GM10266 (cell line): ENCODE measurements at regions not wholly inside any gene's neighbourhood (a gene's known extent, or its start where the extent isn't known, plus 50 kb on each side); places are given as distances from the start of the nearest gene placed in this dataset.

Source experiments
- DNase-seq: peaks from one replicate; pipeline ENCODE4 v3.0.0; 2012; ENCODE audit errors: extremely low spot score
- CTCF ChIP-seq: IDR thresholded peaks from 2 replicates; pipeline ENCODE4 v1.5.1; 2012; ENCODE audit warnings: mild to moderate bottlenecking, low read depth; ENCODE audit not compliant: control insufficient read depth, insufficient read depth; ENCODE audit errors: missing control alignments

- no peak for DNase-seq
- no peak for TF ChIP-seq CTCF
Observed at GRCh38 chr16:85308611-85309540, 196.6 kb upstream of the CIBAR2 start.

DNA sequence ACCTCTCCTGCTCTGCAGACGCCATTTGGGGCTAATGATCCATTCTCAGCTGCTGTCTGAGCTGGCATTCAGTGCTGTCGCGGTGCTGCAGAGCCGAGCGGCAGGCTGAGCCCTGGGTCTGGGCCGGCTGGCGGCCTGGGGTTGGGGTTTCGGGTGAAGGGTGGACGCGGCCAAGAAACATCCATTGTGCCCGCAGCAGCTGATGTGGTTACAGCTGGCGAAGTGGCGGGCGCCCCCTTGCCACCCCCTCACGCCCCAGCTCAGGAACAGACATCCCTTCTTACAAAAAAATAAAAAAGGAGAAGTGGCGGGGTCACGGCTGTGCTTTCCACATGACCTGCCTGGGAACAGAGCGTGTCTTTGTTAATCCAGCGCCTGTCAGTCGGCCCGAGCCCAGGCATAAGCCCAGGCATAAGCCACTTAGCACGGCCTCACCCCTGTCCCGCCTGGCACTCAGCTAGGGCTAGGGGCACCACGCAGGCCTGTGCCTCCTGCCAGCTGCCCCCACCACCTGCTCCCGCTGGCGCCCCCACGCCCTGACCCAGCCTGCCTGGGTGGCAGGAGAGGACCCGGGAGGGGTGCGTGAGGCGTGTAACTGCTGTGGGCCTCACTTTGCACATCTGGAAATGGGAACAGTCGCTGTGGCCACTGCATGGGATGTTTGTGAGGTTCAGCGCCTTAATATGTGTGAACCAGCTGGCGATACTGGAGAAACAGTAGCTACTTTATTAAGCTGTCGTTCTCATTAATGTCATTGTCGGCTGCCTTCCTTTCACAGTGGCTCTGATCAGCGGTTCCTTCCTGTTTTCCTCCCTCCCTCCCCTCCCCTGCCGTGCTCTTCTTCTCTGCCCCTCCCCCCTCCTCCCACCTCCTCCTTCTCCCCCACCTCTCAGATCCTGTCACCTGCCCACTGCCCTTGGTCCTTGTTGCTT is 197.7 kb upstream of the CIBAR2 start:
- DNase-seq: no peak
- TF ChIP-seq CTCF: no peak

DNA sequence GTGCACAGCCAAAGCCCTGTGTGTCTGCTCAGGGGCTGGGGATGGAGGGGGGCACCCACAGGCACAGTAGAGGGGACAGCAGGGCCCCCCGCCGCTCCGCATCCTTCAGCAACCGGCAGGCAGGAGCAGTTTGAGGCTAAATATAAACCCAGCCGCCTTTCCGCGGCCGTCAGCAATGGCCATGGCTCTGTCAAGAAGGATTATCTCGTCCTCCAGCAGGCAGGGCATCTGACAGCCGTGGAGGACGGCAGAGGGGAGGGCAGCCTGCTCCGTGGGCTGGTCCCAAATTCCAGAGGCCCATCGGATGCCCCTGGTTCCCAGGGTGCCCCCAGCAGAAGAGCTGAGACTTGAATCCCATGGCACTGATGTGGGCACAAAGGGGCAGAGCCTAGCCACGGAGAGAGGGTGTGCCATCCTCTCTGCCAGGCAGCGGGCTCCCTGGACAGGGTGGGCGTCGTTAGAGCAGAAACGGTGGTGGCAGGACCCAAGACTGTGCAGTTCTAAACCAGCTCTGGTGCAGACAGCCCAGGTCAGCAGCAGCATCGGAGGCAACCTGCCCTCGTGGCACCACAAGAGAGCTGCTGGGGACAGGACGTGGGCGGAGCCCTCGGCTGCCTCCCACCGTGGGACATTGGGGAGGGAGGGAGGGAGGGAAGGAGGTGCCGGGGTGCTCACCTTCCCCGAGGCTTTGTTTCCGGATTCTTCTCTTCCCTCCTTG is 198.8 kb upstream of the CIBAR2 start:
- no peak for DNase-seq
- no peak for TF ChIP-seq CTCF

- TF ChIP-seq CTCF: no peak
- DNase-seq: no peak
Observed at GRCh38 chr16:85311741-85312140, 199.5 kb upstream of the CIBAR2 start.

GRCh38 chr16:85312174-85312573 is 199.9 kb upstream of the CIBAR2 start:
- no peak for TF ChIP-seq CTCF
- DNase-seq: no peak

- no peak for DNase-seq
- TF ChIP-seq CTCF: no peak
Observed at GRCh38 chr16:85312642-85313525, 200.6 kb upstream of the CIBAR2 start.
